ENCODE measurements at regions not wholly inside any gene's neighbourhood (a gene's known extent, or its start where the extent isn't known, plus 50 kb on each side); places are given as distances from the start of the nearest gene placed in this dataset.
A peak's percentile ranks its signal among the peaks of the same experiment; 100 is the strongest.
"Not testable (repeated sequence)": the region's sequence is repeated elsewhere in the genome, so short reads cannot be mapped to it uniquely, and the experiment has no call there.

DNA sequence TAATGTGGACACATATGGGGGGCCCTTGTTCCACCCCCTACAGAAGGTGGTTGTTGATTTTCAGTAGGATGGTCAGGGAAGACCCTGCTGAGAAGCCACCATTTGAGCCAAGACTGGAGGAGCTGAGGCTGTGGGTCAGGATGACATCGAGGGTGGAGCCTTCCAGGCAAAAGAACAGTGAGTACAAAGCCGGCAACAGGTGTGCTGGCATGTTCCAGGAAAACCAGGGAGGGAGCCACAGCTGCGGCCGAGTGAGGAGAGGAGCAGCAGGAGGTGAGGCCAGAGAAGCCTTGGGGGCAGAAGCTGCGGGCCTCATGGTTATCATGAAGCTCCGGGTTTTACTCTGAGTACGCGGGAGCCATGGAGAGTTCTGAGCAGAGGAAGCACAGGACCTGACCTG is 126.9 kb upstream of the SULF2 start:
- H3K9me3 ChIP-seq (ENCODE audit: control insufficient read depth in 2 of 3, insufficient read depth in 1 of 3, low read length in 3 of 3); H3K27me3 ChIP-seq (ENCODE audit: control insufficient read depth, insufficient read depth, low read length); H3K36me3 ChIP-seq (ENCODE audit: control insufficient read depth in 2 of 3, insufficient read depth in 3 of 3, low read length in 3 of 3); H3K9ac ChIP-seq (ENCODE audit: low read length in 3 of 3); H3K4me3 ChIP-seq (ENCODE audit: low read length in 3 of 3); FAIRE-seq; intact Hi-C loops (cut with DNase I); H3K27ac ChIP-seq (ENCODE audit: low read depth in 2 of 2, low read length in 2 of 2); H3K4me1 ChIP-seq (ENCODE audit: control insufficient read depth in 2 of 3, insufficient read depth in 2 of 3, low read depth in 1 of 3, low read length in 3 of 3): not testable (repeated sequence)
- DNase-seq, result peak in 1 of 5 donors; percentile 33

GRCh38 chr20:47909696-47910369 is 124.6 kb upstream of the SULF2 start:
- H3K9me3 ChIP-seq (ENCODE audit: control insufficient read depth in 2 of 3, insufficient read depth in 1 of 3, low read length in 3 of 3); H3K36me3 ChIP-seq (ENCODE audit: control insufficient read depth in 2 of 3, insufficient read depth in 3 of 3, low read length in 3 of 3); H3K9ac ChIP-seq (ENCODE audit: low read length in 3 of 3); H3K27me3 ChIP-seq (ENCODE audit: control insufficient read depth, insufficient read depth, low read length); intact Hi-C loops (cut with DNase I); H3K4me1 ChIP-seq (ENCODE audit: control insufficient read depth in 2 of 3, insufficient read depth in 2 of 3, low read depth in 1 of 3, low read length in 3 of 3); FAIRE-seq; H3K27ac ChIP-seq (ENCODE audit: low read depth in 2 of 2, low read length in 2 of 2); H3K4me3 ChIP-seq (ENCODE audit: low read length in 3 of 3): not testable (repeated sequence)
- DNase-seq, result peak in 1 of 5 donors; percentile 26

- H3K27ac ChIP-seq (ENCODE audit: low read depth in 2 of 2, low read length in 2 of 2); intact Hi-C loops (cut with DNase I); H3K36me3 ChIP-seq (ENCODE audit: control insufficient read depth in 2 of 3, insufficient read depth in 3 of 3, low read length in 3 of 3); H3K9ac ChIP-seq (ENCODE audit: low read length in 3 of 3); H3K27me3 ChIP-seq (ENCODE audit: control insufficient read depth, insufficient read depth, low read length); FAIRE-seq; H3K4me1 ChIP-seq (ENCODE audit: control insufficient read depth in 2 of 3, insufficient read depth in 2 of 3, low read depth in 1 of 3, low read length in 3 of 3); H3K9me3 ChIP-seq (ENCODE audit: control insufficient read depth in 2 of 3, insufficient read depth in 1 of 3, low read length in 3 of 3); H3K4me3 ChIP-seq (ENCODE audit: low read length in 3 of 3): not testable (repeated sequence)
- peak in 3 of 5 donors; percentile 39 to 50 (median 50) for DNase-seq
Measured at GRCh38 chr20:47908361-47909035, 123.2 kb upstream of the SULF2 start.

DNA sequence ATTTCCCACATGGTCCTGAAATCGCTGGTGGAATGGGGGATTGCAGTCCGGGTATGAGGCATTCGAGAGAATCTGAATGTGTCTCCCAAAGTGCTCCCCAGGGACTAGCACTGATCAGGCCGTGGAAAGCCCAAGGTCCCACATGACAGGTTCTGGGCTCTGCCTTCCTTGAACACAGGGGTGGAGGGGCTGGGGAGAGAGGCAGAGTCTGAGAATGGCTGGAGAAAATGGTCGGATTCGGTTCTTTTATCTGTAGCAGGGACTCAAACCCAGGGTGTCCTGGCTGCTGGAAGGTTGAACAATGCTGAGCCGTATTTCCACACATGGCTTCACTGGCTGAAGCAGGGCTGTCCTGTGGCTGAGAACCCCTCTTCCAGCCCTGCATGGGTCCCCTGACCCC is 122.7 kb upstream of the SULF2 start:
- H3K36me3 ChIP-seq (ENCODE audit: control insufficient read depth in 2 of 3, insufficient read depth in 3 of 3, low read length in 3 of 3); intact Hi-C loops (cut with DNase I); H3K4me1 ChIP-seq (ENCODE audit: control insufficient read depth in 2 of 3, insufficient read depth in 2 of 3, low read depth in 1 of 3, low read length in 3 of 3); H3K27me3 ChIP-seq (ENCODE audit: control insufficient read depth, insufficient read depth, low read length); H3K27ac ChIP-seq (ENCODE audit: low read depth in 2 of 2, low read length in 2 of 2); H3K4me3 ChIP-seq (ENCODE audit: low read length in 3 of 3); FAIRE-seq; H3K9me3 ChIP-seq (ENCODE audit: control insufficient read depth in 2 of 3, insufficient read depth in 1 of 3, low read length in 3 of 3); H3K9ac ChIP-seq (ENCODE audit: low read length in 3 of 3): not testable (repeated sequence)
- peak in 1 of 5 donors; percentile 16 for DNase-seq

DNA sequence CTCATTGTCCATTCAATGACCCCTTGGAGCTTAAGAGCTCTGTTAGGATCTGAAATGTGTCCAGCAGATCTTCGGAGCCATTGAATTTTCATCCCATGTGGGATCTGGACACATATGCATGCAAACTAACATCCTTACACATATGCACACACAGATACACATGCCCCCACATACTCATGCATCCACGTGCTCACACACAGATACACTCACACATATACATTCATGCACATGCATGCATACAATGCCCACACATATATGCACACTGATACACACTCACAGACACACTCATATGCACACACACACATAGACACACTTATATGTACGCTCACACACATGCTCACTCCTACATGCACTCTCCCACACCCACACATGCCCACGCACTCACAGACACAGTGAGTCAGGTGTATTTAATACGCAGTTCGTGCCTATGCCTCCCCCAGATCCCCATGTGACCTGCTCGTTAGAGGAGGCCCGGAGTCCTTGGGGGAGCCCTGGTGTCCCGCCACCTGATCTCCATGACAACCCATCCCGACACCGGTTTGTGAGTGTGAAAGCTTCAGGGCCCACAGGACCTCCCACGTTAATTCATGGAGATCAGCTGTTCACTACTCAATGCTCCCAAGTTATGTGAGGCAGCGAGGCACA is 121.9 kb upstream of the SULF2 start:
- H3K36me3 ChIP-seq (ENCODE audit: control insufficient read depth in 2 of 3, insufficient read depth in 3 of 3, low read length in 3 of 3), result no peaks in the 10 kb centered on the region
- H3K9me3 ChIP-seq (ENCODE audit: control insufficient read depth in 2 of 3, insufficient read depth in 1 of 3, low read length in 3 of 3), result no peaks in the 10 kb centered on the region
- no peaks in the 10 kb centered on the region for H3K4me1 ChIP-seq (ENCODE audit: control insufficient read depth in 2 of 3, insufficient read depth in 2 of 3, low read depth in 1 of 3, low read length in 3 of 3)
- FAIRE-seq, result no peak
- H3K27me3 ChIP-seq (ENCODE audit: control insufficient read depth, insufficient read depth, low read length), result no peaks in the 10 kb centered on the region
- intact Hi-C loops (cut with DNase I), result no loop called here
- no peak overlapping the region for H3K27ac ChIP-seq (ENCODE audit: low read depth in 2 of 2, low read length in 2 of 2)
- TF ChIP-seq, protein P1, sequence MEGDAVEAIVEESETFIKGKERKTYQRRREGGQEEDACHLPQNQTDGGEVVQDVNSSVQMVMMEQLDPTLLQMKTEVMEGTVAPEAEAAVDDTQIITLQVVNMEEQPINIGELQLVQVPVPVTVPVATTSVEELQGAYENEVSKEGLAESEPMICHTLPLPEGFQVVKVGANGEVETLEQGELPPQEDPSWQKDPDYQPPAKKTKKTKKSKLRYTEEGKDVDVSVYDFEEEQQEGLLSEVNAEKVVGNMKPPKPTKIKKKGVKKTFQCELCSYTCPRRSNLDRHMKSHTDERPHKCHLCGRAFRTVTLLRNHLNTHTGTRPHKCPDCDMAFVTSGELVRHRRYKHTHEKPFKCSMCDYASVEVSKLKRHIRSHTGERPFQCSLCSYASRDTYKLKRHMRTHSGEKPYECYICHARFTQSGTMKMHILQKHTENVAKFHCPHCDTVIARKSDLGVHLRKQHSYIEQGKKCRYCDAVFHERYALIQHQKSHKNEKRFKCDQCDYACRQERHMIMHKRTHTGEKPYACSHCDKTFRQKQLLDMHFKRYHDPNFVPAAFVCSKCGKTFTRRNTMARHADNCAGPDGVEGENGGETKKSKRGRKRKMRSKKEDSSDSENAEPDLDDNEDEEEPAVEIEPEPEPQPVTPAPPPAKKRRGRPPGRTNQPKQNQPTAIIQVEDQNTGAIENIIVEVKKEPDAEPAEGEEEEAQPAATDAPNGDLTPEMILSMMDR (IDR thresholded peaks at IDR 0.05; ENCODE audit: borderline replicate concordance, extremely low read depth, insufficient read depth), result no peak
- peak in 4 of 5 donors; percentile 74 to 87 (median 79) for DNase-seq
- no peak overlapping the region for H3K4me3 ChIP-seq (ENCODE audit: low read length in 3 of 3)
- no peak overlapping the region for H3K9ac ChIP-seq (ENCODE audit: low read length in 3 of 3)
